HG03159 (cell line): ENCODE measurements at regions not wholly inside any gene's neighbourhood (a gene's known extent, or its start where the extent isn't known, plus 50 kb on each side); places are given as distances from the start of the nearest gene placed in this dataset.

ENCODE experiments used
- ATAC-seq: cut with Tn5 transposase; IDR thresholded peaks from one replicate; pipeline ENCODE4 v1.9.1; 2021; ENCODE audit warnings: mild to moderate bottlenecking, moderate library complexity; ENCODE audit not compliant: unreplicated experiment

DNA sequence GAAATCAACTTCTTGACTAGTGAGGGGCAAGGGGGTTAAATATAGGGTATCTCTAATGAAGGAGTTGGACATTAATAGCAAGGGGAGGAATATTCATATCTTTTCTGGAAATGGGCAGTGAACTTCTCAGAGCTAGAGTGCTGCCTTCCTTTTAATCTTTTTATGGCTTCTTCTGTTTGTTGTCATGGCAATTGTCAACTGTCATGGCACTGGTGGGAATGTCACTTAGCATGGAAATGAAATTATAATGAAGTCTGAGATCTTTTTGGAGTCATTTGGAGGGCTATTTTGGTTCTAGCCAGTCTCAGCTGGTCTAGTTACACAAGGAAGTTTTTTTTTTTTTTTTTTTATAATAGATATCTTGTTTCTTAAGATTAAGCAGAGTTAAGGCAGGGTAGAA is 250.2 kb downstream of the AASDHPPT start:
- ATAC-seq, result no peak

DNA sequence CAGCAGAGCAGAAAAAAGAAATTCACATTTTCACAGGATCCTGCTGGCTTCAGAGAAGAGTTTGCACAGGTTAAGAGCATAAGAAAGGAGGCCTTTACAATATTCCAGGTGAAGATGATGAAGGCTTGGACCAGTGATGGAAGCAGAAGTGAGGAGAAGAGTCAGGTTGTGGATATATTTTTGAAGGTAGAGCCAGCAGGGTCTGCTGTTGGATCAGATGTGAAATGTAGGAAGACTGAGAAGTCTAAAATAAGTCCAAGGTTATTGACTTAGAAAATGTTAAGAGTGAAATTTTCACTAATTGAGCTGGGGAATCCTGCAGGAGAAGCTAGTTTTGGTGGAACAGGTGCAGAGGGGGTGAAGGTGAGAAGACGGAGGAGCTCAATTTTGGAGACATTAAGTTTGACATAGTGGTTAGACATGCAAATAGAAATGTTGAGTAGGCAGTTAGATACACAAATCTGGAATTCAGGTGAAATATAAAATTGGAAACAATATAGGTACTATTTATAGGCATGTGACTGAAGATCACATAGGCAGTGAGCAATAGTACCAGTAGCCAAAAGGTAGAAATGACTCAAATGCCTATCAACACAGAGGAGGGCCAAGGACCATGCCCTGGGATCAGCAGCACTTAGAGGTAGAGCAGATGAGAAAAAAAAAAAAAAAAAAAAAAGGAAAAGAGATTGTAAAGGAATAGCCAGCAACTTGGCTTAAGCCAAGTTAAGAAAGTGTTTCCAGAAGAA is 252.0 kb downstream of the AASDHPPT start:
- no peak for ATAC-seq

DNA sequence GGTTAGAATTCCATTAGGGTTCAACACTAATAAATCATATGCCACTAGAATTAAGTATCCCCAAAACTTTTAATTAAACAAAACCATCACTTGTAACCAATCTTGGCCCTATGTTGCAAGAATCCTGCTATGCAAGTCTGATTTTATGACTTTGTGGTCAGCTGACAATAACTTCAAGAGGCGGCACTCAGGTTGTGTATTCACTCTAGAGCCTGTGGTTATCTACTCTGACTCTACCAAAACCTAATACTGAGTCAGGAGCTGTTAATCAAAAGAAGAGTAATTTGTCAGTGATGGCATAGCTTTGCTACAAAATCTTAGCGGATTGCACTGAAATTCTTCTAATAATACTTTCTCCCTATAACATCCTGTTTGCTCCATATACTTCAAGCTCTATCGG is 253.7 kb downstream of the AASDHPPT start:
- no peak for ATAC-seq

DNA sequence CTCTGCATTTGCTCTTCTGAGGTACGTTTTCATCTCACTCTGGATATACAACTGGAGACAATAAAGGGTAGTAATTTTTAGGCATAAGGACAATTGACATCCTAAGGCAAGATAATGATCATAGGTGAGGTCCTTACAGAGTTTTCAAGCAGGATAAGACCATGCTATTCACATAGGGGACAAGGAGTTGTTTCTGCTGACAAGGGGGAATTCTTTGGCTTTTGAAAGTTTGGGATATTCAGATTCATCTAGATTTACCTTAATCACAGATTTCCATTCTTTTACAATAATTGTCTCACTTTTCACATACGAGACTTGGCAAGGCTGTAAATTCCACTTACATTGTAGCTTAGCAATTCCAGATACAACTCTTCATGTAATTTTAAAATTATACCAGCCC is 256.2 kb downstream of the AASDHPPT start:
- ATAC-seq, result no peak

DNA sequence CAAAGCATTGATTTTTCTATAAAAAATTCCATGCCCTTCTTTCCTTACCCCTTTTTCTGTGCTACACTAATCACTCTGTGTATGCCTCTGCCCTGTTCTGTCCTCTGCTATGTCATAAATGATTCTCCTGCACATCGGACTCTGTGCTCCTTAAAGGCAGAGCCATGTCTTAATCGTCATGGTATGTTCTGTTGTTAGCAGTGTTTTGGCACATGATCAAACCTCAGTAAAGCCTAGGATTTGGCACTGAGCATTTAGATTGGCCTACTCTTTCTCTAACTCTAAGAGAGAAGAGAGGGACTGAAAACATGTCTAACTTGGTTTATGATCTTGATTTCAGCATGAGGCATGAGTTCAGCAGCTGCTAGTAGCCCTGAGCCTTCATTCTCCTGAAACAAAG is 266.9 kb downstream of the AASDHPPT start:
- ATAC-seq, result no peak

DNA sequence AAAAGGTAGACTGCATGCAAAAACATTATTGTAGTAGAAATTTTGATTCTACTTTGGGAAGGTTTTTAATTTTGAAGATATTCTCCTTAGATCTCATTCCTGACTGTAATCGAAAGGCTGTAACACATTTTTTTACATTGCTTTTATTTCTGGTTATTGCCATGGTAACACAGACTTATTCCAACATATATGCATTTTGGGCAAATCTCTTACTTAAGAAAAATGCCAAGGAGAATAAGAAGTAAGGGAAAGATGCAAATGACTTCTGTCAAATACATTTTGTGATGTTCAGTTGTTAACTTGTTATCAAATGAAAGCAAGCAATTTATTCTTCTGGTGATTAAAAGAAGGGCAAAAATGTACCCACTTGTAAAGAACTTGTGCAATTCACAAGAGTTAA is 267.5 kb downstream of the AASDHPPT start:
- no peak for ATAC-seq

DNA sequence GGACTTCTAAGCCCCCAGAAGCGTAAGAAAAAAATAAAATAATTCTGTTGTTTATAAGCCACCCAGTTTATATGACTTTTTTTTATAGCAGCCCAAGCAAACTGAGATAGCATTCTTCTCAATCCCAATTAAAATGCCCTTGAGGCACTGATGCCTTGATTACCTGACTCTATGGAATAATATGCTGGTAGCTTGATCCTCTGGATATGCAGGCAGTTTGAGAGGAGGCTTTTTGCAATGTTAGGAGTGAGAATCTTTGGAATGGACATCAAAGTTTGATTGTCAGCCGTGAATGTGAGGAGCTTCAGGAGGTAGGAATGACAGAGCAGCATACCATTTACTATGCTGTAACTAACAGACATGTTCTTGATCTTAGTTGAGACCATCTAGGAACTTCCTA is 275.6 kb downstream of the AASDHPPT start:
- no peak for ATAC-seq

DNA sequence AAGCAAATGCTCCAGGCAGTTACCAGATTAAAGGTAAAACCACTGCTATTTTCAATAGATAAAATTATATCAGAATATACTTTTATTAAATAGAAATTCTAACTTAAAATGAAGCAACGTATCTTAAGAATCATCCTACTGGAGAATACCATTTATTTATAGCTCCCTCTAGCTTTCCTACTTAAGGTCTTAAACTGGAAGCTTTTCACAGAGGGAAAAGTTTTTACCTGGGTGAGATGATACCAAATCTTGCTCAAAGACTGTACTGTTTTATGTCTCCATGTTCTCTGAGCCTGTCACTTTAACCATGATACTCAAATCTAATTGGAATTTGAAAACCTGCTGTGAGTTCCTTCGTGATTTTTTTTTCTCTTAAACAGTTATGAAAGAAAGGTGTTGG is 291.8 kb downstream of the AASDHPPT start:
- ATAC-seq, result no peak

DNA sequence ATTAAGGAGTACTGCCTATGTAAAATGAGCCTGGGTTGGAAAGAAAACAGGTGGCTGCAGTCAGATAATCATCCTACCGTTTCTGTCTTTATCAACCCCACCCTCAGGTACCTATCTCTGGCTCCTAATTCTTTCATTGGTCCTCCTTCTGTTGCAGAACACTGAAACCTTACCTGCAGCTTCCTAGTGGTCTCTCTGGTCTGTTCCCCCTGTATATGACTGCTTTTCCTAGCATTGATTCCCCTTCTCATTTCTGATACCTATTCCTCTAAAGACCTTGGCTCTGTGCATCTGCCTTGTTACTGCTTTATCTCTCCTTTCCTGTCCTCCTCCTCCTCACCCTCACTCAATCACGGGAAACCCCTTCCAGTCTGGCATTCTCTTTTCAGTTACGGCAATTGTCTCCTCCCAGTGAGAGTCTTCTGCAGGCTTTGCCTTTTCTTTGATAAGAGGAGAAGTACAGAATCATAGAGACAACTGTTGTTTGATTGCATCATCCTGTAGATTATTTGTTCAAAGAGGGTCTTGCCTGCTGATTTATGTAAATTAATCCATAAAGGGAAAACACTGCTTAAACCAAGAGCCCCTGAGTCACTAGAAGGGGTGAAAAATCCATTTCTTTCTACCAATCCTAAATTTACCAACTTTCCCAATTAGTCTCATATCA is 301.2 kb downstream of the AASDHPPT start:
- ATAC-seq, result no peak

DNA sequence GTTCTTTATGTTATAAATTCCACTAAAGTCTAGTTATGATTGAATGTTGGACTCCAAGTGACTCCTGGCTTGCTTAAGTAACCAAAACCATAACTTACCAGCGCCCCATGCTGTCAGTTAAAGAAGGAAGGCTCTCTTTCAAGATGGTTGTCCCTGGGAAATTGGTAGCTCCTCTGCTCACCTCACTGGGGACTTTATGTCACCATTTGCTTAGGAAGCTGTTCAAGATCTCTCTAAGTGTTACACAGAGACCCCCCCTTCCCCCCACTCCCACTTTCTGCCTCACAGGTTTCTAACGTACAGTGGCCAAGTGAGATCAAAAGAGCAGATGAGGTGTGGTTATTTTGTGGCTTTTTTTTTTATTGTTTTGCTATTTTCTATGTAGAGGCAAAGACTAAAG is 301.8 kb downstream of the AASDHPPT start:
- ATAC-seq, result no peak

DNA sequence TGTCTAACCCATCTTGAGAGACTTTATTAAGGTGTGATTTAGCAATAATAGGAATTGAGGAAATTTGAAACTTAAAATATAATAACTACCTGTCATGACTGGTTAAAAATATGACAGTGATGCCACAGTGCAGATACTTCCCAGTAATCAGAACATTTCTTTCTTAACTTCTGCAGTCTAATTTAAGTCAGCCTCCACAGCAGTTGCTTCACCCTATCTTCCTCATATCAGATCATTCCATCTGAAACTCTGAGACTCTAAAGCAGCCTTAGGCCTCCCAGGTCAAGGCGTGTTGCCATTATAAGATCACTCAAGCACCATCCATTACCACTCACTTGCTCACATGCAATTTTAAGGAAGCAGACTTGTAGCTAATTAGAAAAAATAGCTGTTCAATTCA is 302.2 kb downstream of the AASDHPPT start:
- no peak for ATAC-seq

DNA sequence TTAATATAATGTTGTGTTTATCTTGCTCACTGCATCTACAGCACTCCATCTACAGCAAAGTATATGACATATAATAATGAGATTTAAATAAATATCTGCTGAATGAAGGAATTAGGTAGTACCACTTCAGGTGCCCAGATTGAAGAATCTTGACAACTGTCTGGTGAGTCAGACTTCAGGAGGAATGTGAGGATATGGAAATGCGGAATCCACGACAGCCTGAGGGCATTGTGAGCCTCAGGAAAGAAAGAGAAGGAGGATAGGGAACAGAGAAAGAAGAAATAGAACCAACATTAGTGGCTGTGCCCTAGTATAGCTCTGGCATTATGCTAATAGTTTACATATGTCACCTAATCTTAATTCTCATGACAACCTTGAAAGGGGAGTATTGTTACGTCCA is 304.4 kb downstream of the AASDHPPT start:
- no peak for ATAC-seq

DNA sequence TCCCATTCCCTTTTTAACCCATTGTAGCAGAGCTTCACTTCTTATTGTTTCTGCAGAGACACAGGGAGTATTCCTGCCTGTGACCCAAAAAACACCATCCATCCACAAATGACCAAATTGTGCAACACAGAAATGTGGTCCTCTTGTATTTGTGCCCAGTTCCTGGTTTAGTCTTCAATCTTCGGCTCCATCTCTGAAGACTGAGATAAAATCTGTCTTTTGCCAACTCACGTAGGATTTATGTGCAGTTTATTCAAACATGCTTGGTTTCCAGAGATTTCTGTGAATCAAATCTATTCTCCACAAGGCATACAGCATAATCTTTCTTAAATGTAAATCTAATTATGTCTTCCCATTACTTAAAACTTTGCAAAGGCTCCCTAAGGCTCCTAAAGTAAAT is 307.0 kb downstream of the AASDHPPT start:
- no peak for ATAC-seq

DNA sequence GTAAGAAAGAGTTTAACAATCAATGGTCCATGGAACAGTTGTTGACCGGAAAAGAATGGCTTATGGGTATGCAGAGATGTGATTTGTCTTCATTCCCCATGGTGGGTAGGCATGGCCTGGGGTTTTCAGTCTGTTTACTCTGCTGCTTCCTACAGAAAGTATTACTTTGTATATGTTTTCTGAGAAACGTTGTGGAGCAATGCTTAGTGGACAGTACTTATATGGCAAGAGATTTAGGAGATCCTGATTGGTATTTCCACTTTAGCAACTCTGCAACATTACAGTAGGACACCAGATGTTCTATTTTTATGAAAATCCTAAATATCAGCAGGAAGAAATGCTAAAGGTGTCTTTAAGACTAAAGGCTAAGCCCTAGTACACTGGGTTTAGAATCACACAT is 309.1 kb downstream of the AASDHPPT start:
- no peak for ATAC-seq

DNA sequence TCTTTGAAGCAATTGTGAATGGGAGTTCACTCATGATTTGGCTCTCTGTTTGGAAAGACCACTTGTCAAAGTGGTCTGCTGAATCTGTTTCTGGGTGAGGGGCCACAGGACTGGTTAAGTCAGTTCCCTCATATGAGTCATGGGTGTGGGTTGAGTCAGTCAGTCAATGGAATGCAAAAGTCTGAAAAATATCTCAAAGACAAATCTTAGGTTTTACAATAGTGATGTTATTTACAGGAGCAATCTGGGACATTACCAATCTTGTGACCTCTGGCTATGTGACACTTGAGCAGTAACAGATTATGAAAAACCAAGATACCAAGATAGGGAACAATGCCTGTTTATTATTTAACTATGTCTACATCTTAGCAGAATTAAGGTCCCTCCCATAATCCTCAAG is 311.6 kb downstream of the AASDHPPT start:
- ATAC-seq, result no peak

DNA sequence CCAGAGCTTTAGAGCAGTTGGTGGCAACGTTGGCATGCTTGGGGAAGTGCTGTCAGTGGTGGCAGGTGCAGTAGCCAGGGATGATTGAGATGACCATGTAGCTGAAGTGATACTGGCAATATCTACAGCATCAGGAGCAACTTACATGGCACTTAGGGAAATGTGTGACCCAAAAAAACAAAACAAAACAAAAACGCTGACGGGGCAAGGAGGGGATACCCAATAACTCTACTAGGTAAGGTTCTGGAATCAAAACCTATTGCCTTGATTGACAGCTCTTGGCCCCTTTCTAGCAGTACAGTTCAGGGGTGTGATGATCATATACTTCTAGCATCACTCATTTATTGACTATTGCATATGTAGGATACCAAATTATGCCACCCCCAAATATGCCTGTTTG is 312.6 kb downstream of the AASDHPPT start:
- ATAC-seq, result no peak

DNA sequence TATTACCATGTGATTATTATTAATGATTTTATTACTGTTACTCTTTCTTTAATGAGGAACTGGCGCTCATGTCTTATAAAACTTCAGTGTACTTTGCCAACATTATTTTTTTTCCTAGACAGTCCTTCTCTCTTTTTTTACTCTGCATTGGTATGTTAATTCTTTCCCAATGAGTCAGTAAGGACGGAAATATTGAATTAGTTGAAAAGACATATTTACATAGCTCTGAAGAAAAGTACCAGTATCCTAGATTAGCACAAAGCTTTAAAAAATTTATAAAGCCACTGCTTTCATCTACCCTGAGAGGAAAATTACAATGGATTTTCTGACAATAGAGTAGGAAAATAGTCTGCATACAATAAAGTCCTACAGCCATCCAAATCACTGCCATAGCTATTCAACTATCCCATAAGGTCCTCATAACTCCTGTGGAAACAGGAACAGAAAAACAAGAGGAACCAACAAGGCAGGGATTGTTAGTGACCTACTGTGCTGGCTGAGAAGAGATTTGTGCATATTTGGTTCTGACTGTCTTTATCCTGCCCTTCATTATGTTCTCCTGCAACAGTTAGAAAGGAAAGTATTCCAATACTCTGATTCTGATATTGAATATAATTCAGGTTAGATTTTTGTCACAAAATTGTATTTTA is 314.4 kb downstream of the AASDHPPT start:
- ATAC-seq, result no peak

DNA sequence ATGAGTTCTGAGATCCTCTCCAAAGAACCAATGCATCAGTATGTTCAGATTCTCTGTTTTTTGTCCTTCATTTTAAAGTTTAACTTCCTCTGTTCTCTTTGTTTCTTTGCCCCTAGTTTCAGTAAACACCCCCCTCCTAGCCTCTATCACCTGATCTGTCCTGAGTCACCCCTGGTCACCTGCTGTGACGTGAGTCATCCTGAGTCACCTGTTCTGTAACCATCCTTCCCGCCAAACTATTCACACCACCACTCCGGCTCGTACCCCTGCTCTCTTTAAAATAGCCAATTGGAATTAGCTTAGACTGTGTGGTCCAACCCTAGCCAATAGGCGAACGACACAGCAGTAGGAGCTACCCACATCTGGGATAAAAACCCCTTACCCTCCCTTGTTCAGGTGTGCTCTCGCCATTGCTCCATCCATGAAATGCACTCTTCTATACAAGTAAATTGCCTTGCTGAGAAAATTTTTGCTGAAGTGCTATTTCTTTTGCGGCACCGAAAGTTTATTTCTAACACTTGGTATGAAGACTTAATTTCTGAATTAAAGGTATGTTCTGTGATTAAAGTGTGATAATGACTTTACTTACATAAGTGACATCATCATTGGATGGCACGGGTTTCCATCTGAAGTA is 318.4 kb downstream of the AASDHPPT start:
- ATAC-seq, result no peak

DNA sequence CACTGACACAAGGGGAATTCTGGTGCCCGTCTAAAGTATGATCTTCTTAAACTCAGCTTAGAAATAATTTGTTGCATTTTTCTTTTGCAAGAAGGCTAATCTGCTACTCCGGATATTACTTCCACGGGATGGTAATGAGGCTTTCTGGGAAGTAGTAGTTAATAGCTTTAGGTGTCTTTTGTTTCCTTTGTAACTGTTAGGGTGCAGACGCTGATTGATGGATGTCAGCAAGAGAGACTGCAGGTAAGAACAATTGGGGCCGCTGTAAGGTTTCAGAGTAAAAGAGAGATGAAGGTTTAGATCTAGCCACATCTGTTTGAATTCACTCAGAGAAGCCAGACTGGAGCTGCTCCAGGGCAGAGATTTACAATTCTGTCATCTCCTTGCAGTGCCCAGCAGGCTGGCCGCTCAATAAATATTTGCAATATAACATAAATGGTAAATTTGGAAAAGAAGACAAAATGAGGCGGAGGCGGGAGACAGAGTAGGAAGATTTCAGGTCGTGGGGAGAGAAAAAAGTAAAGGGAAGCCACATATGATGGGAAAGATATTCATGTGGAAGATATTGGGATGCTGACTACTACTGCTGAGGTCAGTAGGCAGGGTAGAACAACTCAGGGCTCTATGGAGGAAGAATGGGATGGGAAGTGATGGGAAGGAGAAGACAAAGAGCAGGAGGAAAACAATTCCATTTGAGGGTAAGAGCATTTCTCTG is 320.5 kb downstream of the AASDHPPT start:
- no peak for ATAC-seq

DNA sequence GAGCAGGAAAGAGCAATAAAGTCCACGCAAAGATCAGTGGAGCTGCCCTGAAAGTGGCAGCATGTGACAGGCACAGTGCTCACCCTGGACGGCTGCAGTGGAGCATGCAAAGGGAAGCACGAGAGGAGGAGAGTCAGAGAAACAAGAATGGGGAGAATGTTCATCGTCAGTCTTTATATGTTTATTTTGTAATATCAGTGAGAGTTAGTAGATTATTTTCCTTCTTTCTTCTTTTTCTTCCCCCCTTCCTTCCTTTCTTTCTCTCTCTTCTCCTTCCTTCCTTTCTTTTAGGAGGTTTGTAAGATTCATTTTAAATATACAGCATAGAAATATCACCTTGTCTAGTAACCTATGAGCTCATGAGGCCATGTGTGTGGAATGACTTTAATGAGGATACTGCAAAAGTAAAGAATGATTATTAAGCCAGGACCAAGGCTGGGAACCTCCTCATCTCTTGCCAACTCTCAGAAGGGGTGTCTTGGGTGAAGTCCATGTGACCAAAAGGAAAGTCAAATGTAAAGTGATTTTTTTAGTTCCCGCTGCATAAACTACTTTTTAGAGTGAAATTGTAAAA is 321.1 kb downstream of the AASDHPPT start:
- no peak for ATAC-seq

DNA sequence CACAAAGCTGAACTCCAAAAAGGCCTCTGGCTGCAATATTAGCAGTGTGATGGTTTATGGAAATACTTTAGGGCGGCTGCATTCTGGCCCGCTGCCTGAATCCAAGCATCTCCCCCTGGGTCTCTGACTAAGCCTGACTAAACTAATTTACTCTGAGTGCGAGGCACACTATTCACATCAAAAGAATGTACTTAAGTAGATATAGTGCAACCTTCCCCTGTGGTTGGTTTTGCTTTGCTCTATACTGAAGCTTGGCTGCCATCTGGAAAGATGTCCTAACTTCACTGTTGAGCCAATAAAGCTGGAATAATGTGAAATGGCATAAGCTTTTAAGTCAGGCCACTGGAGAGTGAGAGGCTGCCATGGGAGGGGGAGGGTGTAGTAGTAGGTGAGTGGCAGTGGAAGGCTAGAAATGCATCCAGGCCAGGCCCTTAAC is 321.6 kb downstream of the AASDHPPT start:
- ATAC-seq, result no peak
